ENCODE measurements at regions not wholly inside any gene's neighbourhood (a gene's known extent, or its start where the extent isn't known, plus 50 kb on each side); places are given as distances from the start of the nearest gene placed in this dataset.

DNA sequence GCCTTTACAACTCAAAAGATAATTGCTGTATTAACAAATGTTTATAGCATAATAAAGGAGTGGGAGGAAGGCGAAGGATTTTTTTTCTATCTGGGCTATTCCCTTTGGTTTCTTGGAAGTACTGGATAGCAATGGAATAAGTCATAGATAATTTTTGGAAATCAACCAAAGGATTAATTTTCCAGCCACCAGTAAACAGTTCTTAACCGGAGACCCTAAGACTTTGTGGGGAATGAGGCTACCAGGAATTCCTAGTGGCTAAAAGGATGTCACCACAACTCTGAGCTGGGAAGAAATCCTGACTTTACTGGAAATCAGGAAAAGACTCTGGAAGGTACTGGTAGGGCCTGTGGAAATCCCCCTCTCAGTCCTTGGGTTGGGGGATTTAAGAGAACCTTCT, 138.4 kb upstream of the RARB start:
- TF ChIP-seq CTCF (conservative IDR thresholded peaks at IDR 0.05) (no peak), ZFX (IDR thresholded peaks at IDR 0.05) (no peak)

Measured in C4-2B (cell line).